IMR-90 (cell line): ENCODE measurements at regions not wholly inside any gene's neighbourhood (a gene's known extent, or its start where the extent isn't known, plus 50 kb on each side); places are given as distances from the start of the nearest gene placed in this dataset.

Source experiments
- ATAC-seq: fragments of 200-7000 bp; cut with Tn5 transposase; 2 replicates; pipeline ENCODE4 v1.9.1; 2020; ENCODE audit warnings: low read depth, mild to moderate bottlenecking, moderate library complexity
- BruUV-seq: library from RNA; stranded (reverse); fragments of 400-500 nt; replicated peaks from 2 replicates; lab custom pipeline; 2021; lab: Mats Ljungman, UMichigan
- CTCF ChIA-PET: fragments of 300-600 bp; formaldehyde crosslinking; extraction: SDS; loops from one replicate; lab custom pipeline; 2021; ENCODE audit warnings: antibody characterized with exemption; lab: Yijun Ruan, JAX
- POLR2A ChIA-PET: fragments of 300-600 bp; sonication (Branson Sonifier 250); formaldehyde crosslinking; loops from one replicate; lab custom pipeline; 2022; ENCODE audit warnings: antibody characterized with exemption; ENCODE audit not compliant: unreplicated experiment; lab: Charles Lee
- DNase-seq: peaks from one replicate; pipeline ENCODE4 v3.0.0; 2013
- H2AFZ ChIP-seq: replicated peaks from 2 replicates; pipeline ENCODE3; 2013; ENCODE audit warnings: low read length, mild to moderate bottlenecking; ENCODE audit not compliant: poor library complexity
- H2AK5ac ChIP-seq: 2 replicates; pipeline ENCODE4 v1.6.1; 2013; ENCODE audit warnings: low read depth, low read length, inconsistent platforms
- H2AK9ac ChIP-seq: replicated peaks from 2 replicates; pipeline ENCODE3; 2013; ENCODE audit warnings: mild to moderate bottlenecking, low read depth, low read length, moderate library complexity; ENCODE audit not compliant: poor library complexity
- H2BK120ac ChIP-seq: 2 replicates; pipeline ENCODE4 v1.6.1; 2013; ENCODE audit warnings: low read depth, low read length, inconsistent platforms
- H2BK15ac ChIP-seq: 3 replicates; pipeline ENCODE4 v1.6.1; 2013; ENCODE audit warnings: low read depth, low read length, inconsistent platforms
- H2BK20ac ChIP-seq: 2 replicates; pipeline ENCODE4 v1.6.1; 2013; ENCODE audit warnings: low read depth, mild to moderate bottlenecking, inconsistent platforms, low read length, moderate library complexity
- H2BK5ac ChIP-seq: 2 replicates; pipeline ENCODE4 v1.6.1; 2013; ENCODE audit warnings: mild to moderate bottlenecking, low read depth, low read length, inconsistent platforms; ENCODE audit not compliant: poor library complexity, severe bottlenecking
- H3K14ac ChIP-seq: replicated peaks from 2 replicates; pipeline ENCODE4 v1.6.1; 2013; ENCODE audit warnings: low read depth, low read length, inconsistent platforms
- H3K18ac ChIP-seq: 2 replicates; pipeline ENCODE4 v1.6.1; 2013; ENCODE audit warnings: low read depth, low read length, control low read depth
- H3K23ac ChIP-seq: 2 replicates; pipeline ENCODE4 v1.6.1; 2013; ENCODE audit warnings: low read depth, low read length, inconsistent platforms
- H3K27ac ChIP-seq: 2 replicates; pipeline ENCODE4 v1.5.1; 2013; ENCODE audit warnings: mild to moderate bottlenecking, control low read depth, low read length; ENCODE audit not compliant: insufficient read depth
- H3K27me3 ChIP-seq: 2 replicates; pipeline ENCODE4 v1.6.1; 2013; ENCODE audit warnings: low read length; ENCODE audit not compliant: control insufficient read depth, insufficient read depth
- H3K36me3 ChIP-seq: 2 replicates; pipeline ENCODE4 v1.6.1; 2013; ENCODE audit warnings: low read length, mixed read lengths; ENCODE audit not compliant: control insufficient read depth, insufficient read depth
- H3K4ac ChIP-seq: 2 replicates; pipeline ENCODE4 v1.6.1; 2013; ENCODE audit warnings: low read depth, low read length, inconsistent platforms
- H3K4me1 ChIP-seq: 2 replicates; pipeline ENCODE4 v1.6.1; 2013; ENCODE audit warnings: low read length, mixed read lengths; ENCODE audit not compliant: control insufficient read depth, insufficient read depth
- H3K4me2 ChIP-seq: 2 replicates; pipeline ENCODE4 v1.6.1; 2013; ENCODE audit warnings: low read depth, mild to moderate bottlenecking, control low read depth, low read length, moderate library complexity
- H3K4me3 ChIP-seq: 2 replicates; pipeline ENCODE4 v1.5.1; 2013; ENCODE audit warnings: low read depth, mild to moderate bottlenecking, control low read depth, low read length, moderate library complexity; ENCODE audit not compliant: insufficient read depth
- H3K56ac ChIP-seq: 2 replicates; pipeline ENCODE4 v1.6.1; 2013; ENCODE audit warnings: low read length, inconsistent platforms; ENCODE audit not compliant: insufficient read depth; ENCODE audit errors: extremely low read depth
- H3K79me1 ChIP-seq, 2 experiments: 2 replicates each; pipeline ENCODE4 v1.6.1; 2013; ENCODE audit warnings: low read length in 2 of 2, inconsistent platforms in 1 of 2, low read depth in 1 of 2
- H3K9ac ChIP-seq: 2 replicates; pipeline ENCODE4 v1.6.1; 2013; ENCODE audit warnings: low read depth, low read length, control low read depth
- H3K9me1 ChIP-seq: 2 replicates; pipeline ENCODE4 v1.6.1; 2013; ENCODE audit warnings: low read length, inconsistent platforms; ENCODE audit not compliant: insufficient read depth
- H3K9me3 ChIP-seq: 2 replicates; pipeline ENCODE4 v1.6.1; 2013; ENCODE audit warnings: low read length; ENCODE audit not compliant: control insufficient read depth, insufficient read depth
- H4K20me1 ChIP-seq: 2 replicates; pipeline ENCODE4 v1.6.1; 2013; ENCODE audit warnings: low read length, inconsistent platforms; ENCODE audit not compliant: insufficient read depth
- H4K5ac ChIP-seq: 2 replicates; pipeline ENCODE4 v1.6.1; 2013; ENCODE audit warnings: mild to moderate bottlenecking, low read depth, low read length, control low read depth
- H4K8ac ChIP-seq, 2 experiments: 2 replicates each; pipeline ENCODE4 v1.6.1; 2013; ENCODE audit warnings: low read depth in 2 of 2, low read length in 2 of 2, control low read depth in 1 of 2, inconsistent platforms in 1 of 2
- H4K91ac ChIP-seq: 2 replicates; pipeline ENCODE4 v1.6.1; 2013; ENCODE audit warnings: low read depth, low read length, inconsistent platforms; ENCODE audit not compliant: insufficient read depth
- BHLHE40 ChIP-seq: fragments of 150-350 bp; IDR thresholded peaks from 2 replicates; pipeline ENCODE4 v1.6.1; 2016; ENCODE audit warnings: mild to moderate bottlenecking, low read depth, low read length
- CEBPB ChIP-seq: IDR thresholded peaks from 2 replicates; pipeline ENCODE4 v1.6.1; 2012; ENCODE audit warnings: low read depth, low read length, improper control_type of control experiment
- CHD1 ChIP-seq: IDR thresholded peaks from 2 replicates; pipeline ENCODE4 v1.6.1; 2012; ENCODE audit warnings: low read depth, low read length, improper control_type of control experiment
- CTCF ChIP-seq: conservative IDR thresholded peaks from 2 replicates; pipeline ENCODE4 v1.5.1; 2012; ENCODE audit warnings: mild to moderate bottlenecking, low read depth, low read length, improper control_type of control experiment
- ELK1 ChIP-seq: fragments of 150-350 bp; IDR thresholded peaks from 2 replicates; pipeline ENCODE4 v1.6.1; 2016; ENCODE audit warnings: low read depth, mild to moderate bottlenecking, low read length, moderate library complexity, borderline replicate concordance
- FOS ChIP-seq: fragments of 150-350 bp; IDR thresholded peaks from 2 replicates; pipeline ENCODE4 v1.6.1; 2016; ENCODE audit warnings: low read depth, low read length
- MAFK ChIP-seq: IDR thresholded peaks from 2 replicates; pipeline ENCODE4 v1.6.1; 2012; ENCODE audit warnings: low read depth, low read length, improper control_type of control experiment
- MAZ ChIP-seq: IDR thresholded peaks from 2 replicates; pipeline ENCODE4 v1.6.1; 2012; ENCODE audit warnings: low read depth, mild to moderate bottlenecking, low read length, improper control_type of control experiment, moderate library complexity, borderline replicate concordance
- MXI1 ChIP-seq: IDR thresholded peaks from 2 replicates; pipeline ENCODE4 v1.6.1; 2012; ENCODE audit warnings: low read depth, mild to moderate bottlenecking, low read length, moderate library complexity, borderline replicate concordance
- NFE2L2 ChIP-seq: fragments of 150-350 bp; IDR thresholded peaks from 2 replicates; pipeline ENCODE4 v1.6.1; 2016; ENCODE audit warnings: low read depth, mild to moderate bottlenecking, low read length
- POLR2A ChIP-seq: IDR thresholded peaks from 2 replicates; pipeline ENCODE4 v1.6.1; 2012; ENCODE audit warnings: mild to moderate bottlenecking, low read depth, low read length
- RAD21 ChIP-seq: IDR thresholded peaks from 2 replicates; pipeline ENCODE4 v1.6.1; 2012; ENCODE audit warnings: low read length, improper control_type of control experiment
- RCOR1 ChIP-seq: IDR thresholded peaks from 2 replicates; pipeline ENCODE4 v1.6.1; 2012; ENCODE audit warnings: mild to moderate bottlenecking, low read length, improper control_type of control experiment; ENCODE audit not compliant: insufficient replicate concordance
- RFX5 ChIP-seq: IDR thresholded peaks from 2 replicates; pipeline ENCODE4 v1.8.0; 2012; ENCODE audit warnings: low read depth, mild to moderate bottlenecking, low read length, moderate library complexity
- SMC3 ChIP-seq: fragments of 150-350 bp; IDR thresholded peaks from 2 replicates; pipeline ENCODE4 v1.6.1; 2016; ENCODE audit warnings: low read depth, mild to moderate bottlenecking, antibody characterized with exemption, low read length, moderate library complexity
- USF2 ChIP-seq: fragments of 150-350 bp; IDR thresholded peaks from 2 replicates; pipeline ENCODE4 v1.6.1; 2017; ENCODE audit warnings: mild to moderate bottlenecking, antibody characterized with exemption, low read length, low read depth
- WGBS, 2 experiments: methylation state at CpG; one replicate each; pipeline versions ENCODE4 v1.1.5 to v1.1.7; 2013; ENCODE audit warnings: missing lambda C conversion rate in 2 of 2; ENCODE audit not compliant: insufficient read length in 1 of 2; ENCODE audit errors: extremely low coverage in 2 of 2; 5-methylcytosine and 5-hydroxymethylcytosine counted together
- dilution Hi-C: fragments of 300-500 bp; cut with HindIII; formaldehyde crosslinking; loops from one replicate; pipeline ENCODE4 v1.14.3; 2018; ENCODE audit warnings: low sequenced_read_pairs; ENCODE audit not compliant: unreplicated experiment
- in situ Hi-C: fragments of 300-500 bp; cut with MboI; formaldehyde crosslinking; loops from 3 replicates; pipeline ENCODE4 v1.14.3; 2019; ENCODE audit warnings: low sequenced_read_pairs, inconsistent platforms, mixed read lengths
- intact Hi-C: fragments of 100-400 bp; cut with micrococcal nuclease; formaldehyde crosslinking; loops from 2 replicates; pipeline ENCODE4 v1.10.0; 2022

GRCh38 chr19:27922970-27923369 is 1290.0 kb downstream of the UQCRFS1 start:
- in situ Hi-C loops (no loop called here), intact Hi-C loops (no loop called here), dilution Hi-C loops (no loop called here)
- Histone ChIP-seq H3K4me2 (no peak overlapping the region), H3K27me3 (no peaks in the 10 kb centered on the region), H4K20me1 (no peaks in the 10 kb centered on the region), H3K4ac (no peak overlapping the region), H2BK20ac (no peak overlapping the region), H3K36me3 (no peaks in the 10 kb centered on the region), H3K4me1 (no peaks in the 10 kb centered on the region), H3K9ac (no peak overlapping the region), H2BK5ac (no peak overlapping the region), H3K4me3 (no peak overlapping the region), H3K56ac (no peak overlapping the region), H4K8ac (no peak overlapping the region), H3K9me3 (peaks cover 17% of the 10 kb centered on the region), H2AK9ac (no peak overlapping the region), H2BK120ac (no peak overlapping the region), H3K18ac (no peak overlapping the region), H3K9me1 (no peaks in the 10 kb centered on the region), H4K91ac (no peak overlapping the region), H2AK5ac (no peak overlapping the region), H3K23ac (no peak overlapping the region), H2BK15ac (no peak overlapping the region), H4K5ac (no peak overlapping the region), H3K14ac (no peak overlapping the region), H3K79me1 (no peaks in the 10 kb centered on the region), H3K27ac (no peak overlapping the region), H2AFZ (no peak overlapping the region)
- POLR2A ChIA-PET: no interaction called here
- no TSS peak for BruUV-seq
- ATAC-seq (no peak), DNase-seq (no peak)
- no CpG with 5 or more reads among the region's 3 CpGs for WGBS, 2 experiments
- TF ChIP-seq RCOR1 (no peak), MAFK (no peak), CTCF (no peak), POLR2A (no peak), CEBPB (no peak), SMC3 (no peak), FOS (no peak), MXI1 (no peak), BHLHE40 (no peak), MAZ (no peak), USF2 (no peak), RAD21 (no peak), RFX5 (no peak), ELK1 (no peak), NFE2L2 (no peak), CHD1 (no peak)
- CTCF ChIA-PET: no interaction called here
